Gastroesophageal sphincter (tissue), 4 donors: ENCODE measurements at regions not wholly inside any gene's neighbourhood (a gene's known extent, or its start where the extent isn't known, plus 50 kb on each side); places are given as distances from the start of the nearest gene placed in this dataset.
"Not testable (repeated sequence)": the region's sequence is repeated elsewhere in the genome, so short reads cannot be mapped to it uniquely, and the experiment has no call there.

Experiments used
- ATAC-seq: fragments of 150-250 bp; one replicate; pipeline ENCODE4 v1.9.1; 2016; ENCODE audit warnings: mild to moderate bottlenecking, moderate library complexity
- H3K27ac ChIP-seq, 4 donors: fragments of 200-600 bp; sonication (generic) in 3 of 4; 1 replicate in 3 of 4; 2 replicates in 1 of 4; pipeline ENCODE4 v1.5.1; 2016 to 2019
- H3K27me3 ChIP-seq: fragments of 200-600 bp; sonication (generic); one replicate; pipeline ENCODE4 v1.5.1; 2019
- H3K36me3 ChIP-seq, 2 donors: fragments of 200-600 bp; sonication (generic); one replicate each; pipeline ENCODE4 v1.5.1; 2019; ENCODE audit warnings: control low read depth in 1 of 2
- H3K4me1 ChIP-seq, 3 donors: fragments of 200-600 bp; sonication (generic); 1 replicate in 2 of 3; 2 replicates in 1 of 3; pipeline ENCODE4 v1.5.1; 2016 to 2019; ENCODE audit warnings: control low read depth in 2 of 3
- H3K4me3 ChIP-seq, 2 donors: fragments of 200-600 bp; sonication (generic); one replicate each; pipeline ENCODE4 v1.5.1; 2019; ENCODE audit warnings: mild to moderate bottlenecking in 1 of 2, moderate library complexity in 1 of 2
- H3K9me3 ChIP-seq, 3 donors: fragments of 200-600 bp; sonication (generic); one replicate each; pipeline ENCODE4 v1.5.1; 2017 to 2019; ENCODE audit warnings: control low read depth in 2 of 3
- EP300 ChIP-seq: sonication (generic); formaldehyde crosslinking; IDR thresholded peaks from one replicate; pipeline ENCODE4 v1.6.1; 2017; ENCODE audit warnings: antibody characterized with exemption, mild to moderate bottlenecking
- POLR2A ChIP-seq, 2 donors: fragments of 450-650 bp; IDR thresholded peaks; one replicate each; pipeline ENCODE4 v1.6.1; 2017; ENCODE audit warnings: antibody characterized with exemption in 2 of 2, mild to moderate bottlenecking in 2 of 2, moderate library complexity in 1 of 2
- POLR2AphosphoS5 ChIP-seq: sonication (generic); formaldehyde crosslinking; IDR thresholded peaks from one replicate; pipeline ENCODE4 v1.6.1; 2017; ENCODE audit warnings: antibody characterized with exemption
- WGBS, 2 donors: methylation state at CpG; one replicate each; pipeline ENCODE4 v1.1.5; 2018; ENCODE audit warnings: low coverage in 1 of 2; 5-methylcytosine and 5-hydroxymethylcytosine counted together
- TF ChIP-seq, protein P1 (sequence below), 4 experiments: fragments of 200-600 bp in 2 of 4; fragments of 450-650 bp in 2 of 4; sonication (generic) in 1 of 4; IDR thresholded peaks; one replicate each; pipeline ENCODE4 v1.5.1; 2017 to 2019; ENCODE audit warnings: antibody characterized with exemption in 4 of 4, mild to moderate bottlenecking in 2 of 4, moderate library complexity in 2 of 4

DNA sequence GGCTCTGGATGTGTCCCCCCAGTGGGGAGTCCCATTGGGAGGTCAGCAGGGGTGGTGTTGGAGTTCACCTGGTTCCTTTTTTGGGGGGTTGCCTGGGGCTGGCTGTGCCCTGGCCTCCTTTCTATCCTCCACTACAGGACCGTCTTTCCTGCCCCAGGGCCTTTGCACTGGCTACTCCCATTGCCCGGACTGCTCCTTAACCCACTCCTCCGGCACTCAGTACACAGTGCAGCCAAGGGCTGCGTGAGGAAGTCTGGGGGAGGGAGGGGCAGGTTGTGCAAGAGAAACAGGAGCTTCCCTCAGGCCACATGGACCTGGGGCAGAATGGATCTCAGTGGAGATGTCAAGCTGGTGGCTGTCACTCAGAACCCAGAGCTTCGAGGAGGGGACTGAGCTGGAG is 429.3 kb upstream of the SULF2 start:
- Histone ChIP-seq H3K27me3 (no peaks in the 10 kb centered on the region), H3K9me3 (no peaks in the 10 kb centered on the region), H3K4me3 (no peak overlapping the region), H3K4me1 (no peaks in the 10 kb centered on the region), H3K36me3 (no peaks in the 10 kb centered on the region), H3K27ac (no peak overlapping the region)
- WGBS, 2 donors: 0% methylated on average over 1 of the region's 5 CpGs; no CpG with 5 or more reads in 1 of the 2 donors
- ATAC-seq: no peak
- TF ChIP-seq EP300 (no peak), POLR2AphosphoS5 (no peak), POLR2A (IDR thresholded peaks at IDR 0.05) (no peak)
- TF ChIP-seq, protein P1, sequence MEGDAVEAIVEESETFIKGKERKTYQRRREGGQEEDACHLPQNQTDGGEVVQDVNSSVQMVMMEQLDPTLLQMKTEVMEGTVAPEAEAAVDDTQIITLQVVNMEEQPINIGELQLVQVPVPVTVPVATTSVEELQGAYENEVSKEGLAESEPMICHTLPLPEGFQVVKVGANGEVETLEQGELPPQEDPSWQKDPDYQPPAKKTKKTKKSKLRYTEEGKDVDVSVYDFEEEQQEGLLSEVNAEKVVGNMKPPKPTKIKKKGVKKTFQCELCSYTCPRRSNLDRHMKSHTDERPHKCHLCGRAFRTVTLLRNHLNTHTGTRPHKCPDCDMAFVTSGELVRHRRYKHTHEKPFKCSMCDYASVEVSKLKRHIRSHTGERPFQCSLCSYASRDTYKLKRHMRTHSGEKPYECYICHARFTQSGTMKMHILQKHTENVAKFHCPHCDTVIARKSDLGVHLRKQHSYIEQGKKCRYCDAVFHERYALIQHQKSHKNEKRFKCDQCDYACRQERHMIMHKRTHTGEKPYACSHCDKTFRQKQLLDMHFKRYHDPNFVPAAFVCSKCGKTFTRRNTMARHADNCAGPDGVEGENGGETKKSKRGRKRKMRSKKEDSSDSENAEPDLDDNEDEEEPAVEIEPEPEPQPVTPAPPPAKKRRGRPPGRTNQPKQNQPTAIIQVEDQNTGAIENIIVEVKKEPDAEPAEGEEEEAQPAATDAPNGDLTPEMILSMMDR (IDR thresholded peaks at IDR 0.05): no peak

DNA sequence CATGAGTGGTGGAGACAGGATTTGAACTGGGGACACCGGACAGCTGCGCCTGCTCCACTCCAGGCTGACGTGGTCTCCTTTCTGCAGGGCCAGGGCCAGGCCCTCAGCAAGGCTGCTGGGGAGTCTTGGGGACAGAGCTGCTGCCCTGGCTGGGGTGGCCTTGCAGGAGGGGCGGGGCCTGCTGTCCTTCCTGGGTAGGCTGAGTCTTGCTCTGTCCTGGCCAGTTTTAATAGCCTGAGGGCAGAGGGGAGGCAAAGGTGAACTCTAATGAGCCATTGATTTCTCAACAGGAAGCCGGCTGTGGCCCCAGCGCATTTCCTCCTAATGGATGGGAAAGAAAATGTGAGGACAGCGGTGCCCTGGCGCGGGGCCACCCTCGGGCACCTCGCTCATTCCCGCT is 428.4 kb upstream of the SULF2 start:
- ATAC-seq, H3K4me3 ChIP-seq, H3K27ac ChIP-seq, H3K4me1 ChIP-seq, H3K36me3 ChIP-seq, H3K27me3 ChIP-seq, H3K9me3 ChIP-seq: not testable (repeated sequence)
- 0 to 60% methylated on average over 1 to 3 of the region's 12 CpGs for WGBS, 2 donors

DNA sequence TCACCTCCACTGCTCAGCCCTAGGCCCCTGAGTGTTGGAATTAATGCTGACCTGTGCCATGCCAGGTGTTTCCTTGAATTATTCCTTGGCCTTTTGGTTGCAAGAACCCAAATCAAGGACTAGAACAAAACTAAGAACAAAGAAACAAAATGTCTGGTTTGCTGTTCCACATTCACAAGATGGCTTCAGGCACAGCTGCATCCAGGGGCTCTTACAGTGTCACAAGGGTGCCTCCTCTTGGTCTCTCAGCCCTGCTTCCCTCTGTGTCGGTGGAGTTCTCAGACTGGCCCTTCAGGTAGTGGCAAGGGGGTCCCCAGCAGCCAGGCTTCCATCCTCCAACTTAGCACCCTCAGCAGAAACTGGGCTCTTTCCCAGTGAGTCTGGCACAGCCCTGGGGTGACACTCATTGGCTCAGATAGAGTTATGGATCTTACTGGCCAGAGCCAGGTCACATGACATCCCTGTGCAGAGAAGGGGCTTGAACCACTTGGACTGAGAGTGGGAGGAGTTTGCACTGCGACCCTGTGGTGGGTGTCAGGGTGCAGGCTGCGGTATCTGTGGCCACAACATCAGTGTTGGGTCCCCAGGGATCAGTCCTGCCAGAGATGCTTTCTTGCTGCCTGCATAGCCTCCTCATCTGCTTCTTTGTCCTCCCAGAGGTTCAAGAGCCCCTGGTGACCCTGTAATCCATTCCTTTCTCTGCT is 427.7 kb upstream of the SULF2 start:
- TF ChIP-seq POLR2A (IDR thresholded peaks at IDR 0.05) (no peak), POLR2AphosphoS5 (no peak), EP300 (no peak)
- TF ChIP-seq, protein P1 (IDR thresholded peaks at IDR 0.05): no peak
- Histone ChIP-seq H3K9me3 (no peaks in the 10 kb centered on the region), H3K4me3 (no peak overlapping the region), H3K27me3 (no peaks in the 10 kb centered on the region), H3K27ac (no peak overlapping the region), H3K36me3 (no peaks in the 10 kb centered on the region), H3K4me1 (no peaks in the 10 kb centered on the region)
- 100% methylated on average over 1 of the region's 3 CpGs; no CpG with 5 or more reads in 1 of the 2 donors for WGBS, 2 donors
- no peak for ATAC-seq

DNA sequence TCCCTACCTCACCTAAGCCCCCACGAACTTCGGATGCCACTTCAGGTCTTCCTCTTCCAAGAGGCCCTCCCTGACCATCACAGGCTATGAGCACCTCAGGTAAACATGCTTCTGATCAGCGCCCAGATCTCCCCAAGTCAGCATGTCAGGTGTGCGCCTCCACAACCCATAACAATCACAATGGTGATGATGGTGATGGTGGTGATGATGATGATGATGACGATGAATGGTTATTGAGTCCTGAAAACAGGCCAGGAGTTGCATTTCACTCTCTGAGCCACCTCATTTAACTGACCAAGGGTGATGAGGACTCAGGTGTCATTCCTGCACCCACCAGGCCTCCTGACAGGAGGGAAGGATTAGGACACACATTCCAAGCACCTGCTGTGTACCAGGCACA is 426.6 kb upstream of the SULF2 start:
- H3K9me3 ChIP-seq: no peaks in the 10 kb centered on the region
- H3K36me3 ChIP-seq: no peaks in the 10 kb centered on the region
- WGBS, 2 donors: 60 to 91% methylated on average over 1 to 4 of the region's 5 CpGs
- no peak for ATAC-seq
- TF ChIP-seq, protein P1 (IDR thresholded peaks at IDR 0.05): no peak
- TF ChIP-seq POLR2A (IDR thresholded peaks at IDR 0.05): no peak
- no peak for TF ChIP-seq EP300
- TF ChIP-seq POLR2AphosphoS5: no peak
- no peak overlapping the region for H3K27ac ChIP-seq
- H3K4me3 ChIP-seq: no peak overlapping the region
- no peaks in the 10 kb centered on the region for H3K27me3 ChIP-seq
- H3K4me1 ChIP-seq: no peaks in the 10 kb centered on the region

DNA sequence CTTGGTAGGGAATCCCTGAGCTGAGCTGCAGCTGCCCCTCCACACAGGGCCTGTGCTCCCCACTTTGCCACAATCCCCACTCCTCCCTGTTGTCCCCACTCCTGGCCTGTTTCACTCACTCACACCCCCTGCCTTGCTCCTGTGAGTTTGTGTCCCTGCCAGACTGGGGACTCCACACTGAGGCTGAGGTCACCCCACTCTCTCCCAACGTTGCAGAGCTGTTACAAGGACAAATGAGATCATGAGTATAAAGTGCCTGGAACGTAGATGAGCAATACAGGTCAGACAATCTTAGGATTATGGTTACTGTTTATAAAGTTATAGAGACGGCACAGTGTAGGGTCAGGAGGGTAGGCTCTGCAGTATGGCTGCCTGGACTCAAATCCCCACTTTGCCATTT is 426.0 kb upstream of the SULF2 start:
- TF ChIP-seq, protein P1 (IDR thresholded peaks at IDR 0.05): no peak
- TF ChIP-seq POLR2A (IDR thresholded peaks at IDR 0.05) (no peak), EP300 (no peak), POLR2AphosphoS5 (no peak)

More for the DNA sequence above, 426.0 kb upstream of the SULF2 start:
- Histone ChIP-seq H3K36me3 (no peaks in the 10 kb centered on the region), H3K27ac (no peak overlapping the region), H3K4me3 (no peak overlapping the region), H3K4me1 (no peaks in the 10 kb centered on the region), H3K9me3 (no peaks in the 10 kb centered on the region), H3K27me3 (no peaks in the 10 kb centered on the region)
- ATAC-seq: no peak
- 40% methylated on average over 1 of the region's 3 CpGs; no CpG with 5 or more reads in 1 of the 2 donors for WGBS, 2 donors
